ENCODE measurements at regions not wholly inside any gene's neighbourhood (a gene's known extent, or its start where the extent isn't known, plus 50 kb on each side); places are given as distances from the start of the nearest gene placed in this dataset.

DNA sequence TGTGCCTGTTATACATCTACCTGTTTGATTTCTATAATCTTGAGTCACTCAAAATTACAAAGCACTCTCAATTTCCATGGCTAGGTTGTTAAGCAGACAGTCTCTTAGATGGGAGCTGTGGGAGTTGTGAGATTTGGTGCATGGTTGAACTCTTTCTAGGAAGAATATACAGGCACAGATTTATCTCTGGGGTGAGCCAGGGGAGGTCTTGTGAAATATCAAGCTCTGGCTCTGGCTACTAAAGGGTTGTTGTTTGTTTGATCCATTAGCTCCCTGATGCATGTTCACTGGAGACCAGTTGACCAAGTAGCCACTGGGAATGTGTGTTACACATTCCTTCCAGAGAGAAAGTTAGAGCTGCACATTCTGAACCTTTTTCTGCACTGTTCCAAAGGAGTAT, 117.2 kb upstream of the HMGA2 start:
- TF ChIP-seq CTCF (conservative IDR thresholded peaks at IDR 0.05; ENCODE audit: low read depth, low read length) (no peak), EZH2 (IDR thresholded peaks at IDR 0.05; ENCODE audit: borderline replicate concordance, low read depth, low read length, poor library complexity, severe bottlenecking) (no peak)
